HCT116 (cell line): ENCODE measurements at regions not wholly inside any gene's neighbourhood (a gene's known extent, or its start where the extent isn't known, plus 50 kb on each side); places are given as distances from the start of the nearest gene placed in this dataset.

Experiments
- ATAC-seq: fragments of 200-7000 bp; cut with Tn5 transposase; 2 replicates; pipeline ENCODE4 v1.9.1; 2020; ENCODE audit warnings: mild to moderate bottlenecking, moderate library complexity
- BruUV-seq: library from RNA; stranded (reverse); fragments of 400-500 nt; replicated peaks from 2 replicates; lab custom pipeline; 2021; lab: Mats Ljungman, UMichigan
- CTCF ChIA-PET: fragments of 300-600 bp; sonication (Branson Sonifier 250); formaldehyde crosslinking; loops from one replicate; lab custom pipeline; 2021; ENCODE audit warnings: antibody characterized with exemption; lab: Charles Lee
- POLR2A ChIA-PET: fragments of 300-600, 350-600 bp; sonication (Branson Sonifier 250); formaldehyde crosslinking; loops from one replicate; lab custom pipeline; 2021; ENCODE audit warnings: antibody characterized with exemption; lab: Charles Lee
- RAD21 ChIA-PET, 2 experiments: fragments of 300-600 bp; sonication (Branson Sonifier 250); formaldehyde crosslinking; loops; one replicate each; lab custom pipeline; 2023; ENCODE audit warnings: low total read pairs in 2 of 2; ENCODE audit not compliant: uncharacterized antibody in 2 of 2, unreplicated experiment in 2 of 2, low non-redundant PET in 1 of 2; lab: Charles Lee
- DNase-seq: peaks from one replicate; pipeline ENCODE4 v3.0.0-alpha.2; 2010; ENCODE audit warnings: low read depth, low spot score
- H2AFZ ChIP-seq: fragments of 200-600 bp; shearing (Covaris generic), sonication (generic); 2 replicates; pipeline ENCODE4 v1.6.1; 2017; ENCODE audit warnings: low read depth, mixed run types, mixed read lengths, antibody characterized with exemption, low read length; ENCODE audit not compliant: poor library complexity, severe bottlenecking
- H3K27ac ChIP-seq: 2 replicates; pipeline ENCODE4 v1.5.1; 2012; ENCODE audit warnings: low read depth, low read length
- H3K27me3 ChIP-seq: fragments of 200-600 bp; sonication (generic); 2 replicates; pipeline ENCODE4 v1.6.1; 2016; ENCODE audit warnings: mixed run types, low read length, mixed read lengths; ENCODE audit not compliant: insufficient read depth
- H3K36me3 ChIP-seq, 2 experiments: fragments of 200-500 bp in 1 of 2; fragments of 200-600 bp in 1 of 2; sonication (Bioruptor generic) in 1 of 2; sonication (generic) in 1 of 2; 2 replicates each; pipeline versions ENCODE4 v1.5.1 to v1.6.1; 2014 to 2016; ENCODE audit warnings: low read length in 2 of 2, inconsistent platforms in 1 of 2, mixed read lengths in 1 of 2, mixed run types in 1 of 2; ENCODE audit not compliant: insufficient read depth in 2 of 2, control insufficient read depth in 1 of 2
- H3K4me1 ChIP-seq, 2 experiments: fragments of 200-600 bp in 1 of 2; sonication (generic) in 1 of 2; 2 replicates each; pipeline versions ENCODE4 v1.5.1 to v1.6.1; 2012 to 2017; ENCODE audit warnings: low read length in 2 of 2, inconsistent platforms in 1 of 2, mild to moderate bottlenecking in 1 of 2, mixed read lengths in 1 of 2, mixed run types in 1 of 2, moderate library complexity in 1 of 2; ENCODE audit not compliant: insufficient read depth in 2 of 2, control insufficient read depth in 1 of 2
- H3K4me2 ChIP-seq: fragments of 200-600 bp; sonication (generic); 2 replicates; pipeline ENCODE4 v1.6.1; 2017; ENCODE audit warnings: mixed run types, low read length, mixed read lengths
- H3K4me3 ChIP-seq, 2 experiments: fragments of 200-600 bp in 1 of 2; sonication (generic) in 1 of 2; replicated peaks in 1 of 2; 2 replicates each; pipeline ENCODE4 v1.5.1; 2011 to 2016; ENCODE audit warnings: low read length in 2 of 2, control low read depth in 1 of 2, low read depth in 1 of 2, mild to moderate bottlenecking in 1 of 2, mixed read lengths in 1 of 2, mixed run types in 1 of 2
- H3K79me2 ChIP-seq: fragments of 200-600 bp; sonication (generic); 2 replicates; pipeline ENCODE4 v1.6.1; 2017; ENCODE audit warnings: mild to moderate bottlenecking, mixed run types, low read length, moderate library complexity, mixed read lengths; ENCODE audit not compliant: insufficient read depth
- H3K9ac ChIP-seq: fragments of 200-600 bp; sonication (generic); 2 replicates; pipeline ENCODE4 v1.6.1; 2016; ENCODE audit warnings: low read length, mixed read lengths
- H3K9me2 ChIP-seq: fragments of 200-600 bp; sonication (generic), shearing (Covaris generic); 2 replicates; pipeline ENCODE4 v1.6.1; 2017; ENCODE audit warnings: mixed run types, mild to moderate bottlenecking, moderate library complexity; ENCODE audit not compliant: insufficient read depth
- H3K9me3 ChIP-seq, 2 experiments: fragments of 200-500 bp in 1 of 2; fragments of 200-600 bp in 1 of 2; sonication (Bioruptor generic) in 1 of 2; sonication (generic) in 1 of 2; 2 replicates each; pipeline ENCODE4 v1.6.1; 2014 to 2017; ENCODE audit warnings: low read length in 2 of 2, mixed read lengths in 2 of 2, inconsistent platforms in 1 of 2, low read depth in 1 of 2, mild to moderate bottlenecking in 1 of 2, mixed run types in 1 of 2, moderate library complexity in 1 of 2; ENCODE audit not compliant: control insufficient read depth in 1 of 2, insufficient read depth in 1 of 2
- H4K20me1 ChIP-seq: fragments of 200-600 bp; sonication (generic), shearing (Covaris generic); 2 replicates; pipeline ENCODE4 v1.6.1; 2017; ENCODE audit warnings: mixed run types, mild to moderate bottlenecking, moderate library complexity; ENCODE audit not compliant: insufficient read depth
- CBX3 ChIP-seq: IDR thresholded peaks from 2 replicates; pipeline ENCODE4 v1.6.1; 2012; ENCODE audit warnings: low read depth
- ELF1 ChIP-seq: IDR thresholded peaks from 2 replicates; pipeline ENCODE4 v1.6.1; 2012; ENCODE audit warnings: low read depth, borderline replicate concordance
- EZH2 ChIP-seq: fragments of 200-600 bp; sonication (generic); IDR thresholded peaks from 2 replicates; pipeline ENCODE4 v1.6.1; 2017; ENCODE audit warnings: antibody characterized with exemption, mixed run types
- EZH2phosphoT487 ChIP-seq: fragments of 200-600 bp; IDR thresholded peaks from 2 replicates; pipeline ENCODE4 v1.6.1; 2018; ENCODE audit warnings: antibody characterized with exemption, borderline replicate concordance
- FOSL1 ChIP-seq: IDR thresholded peaks from 2 replicates; pipeline ENCODE4 v1.6.1; 2012; ENCODE audit warnings: low read depth
- JUND ChIP-seq: IDR thresholded peaks from 2 replicates; pipeline ENCODE4 v1.6.1; 2012
- POLR2AphosphoS5 ChIP-seq: IDR thresholded peaks from 2 replicates; pipeline ENCODE4 v1.6.1; 2011; ENCODE audit warnings: mild to moderate bottlenecking, low read depth, low read length, moderate library complexity
- RAD21 ChIP-seq: IDR thresholded peaks from 2 replicates; pipeline ENCODE4 v1.6.1; 2012; ENCODE audit warnings: low read depth, mild to moderate bottlenecking
- SIN3A ChIP-seq: IDR thresholded peaks from 2 replicates; pipeline ENCODE4 v1.6.1; 2012; ENCODE audit warnings: low read depth
- SP1 ChIP-seq: IDR thresholded peaks from 2 replicates; pipeline ENCODE4 v1.6.1; 2012; ENCODE audit warnings: low read depth
- SRF ChIP-seq: IDR thresholded peaks from 2 replicates; pipeline ENCODE4 v1.6.1; 2012; ENCODE audit warnings: low read depth
- TCF7L2 ChIP-seq: IDR thresholded peaks from 2 replicates; pipeline ENCODE4 v1.7.0; 2011; ENCODE audit warnings: borderline replicate concordance, inconsistent platforms; ENCODE audit not compliant: insufficient read depth, insufficient read length; ENCODE audit errors: extremely low read depth
- YY1 ChIP-seq: IDR thresholded peaks from 2 replicates; pipeline ENCODE4 v1.6.1; 2011; ENCODE audit warnings: low read length, low read depth, moderate library complexity, mild to moderate bottlenecking; ENCODE audit not compliant: insufficient replicate concordance; ENCODE audit errors: extremely low read depth
- ZFX ChIP-seq: fragments of 450-650 bp; IDR thresholded peaks from 2 replicates; pipeline ENCODE4 v1.6.1; 2017
- ZNF274 ChIP-seq: fragments of 200-500 bp; sonication (Bioruptor generic); IDR thresholded peaks from 2 replicates; pipeline ENCODE4 v1.6.1; 2014; ENCODE audit warnings: mild to moderate bottlenecking, low read depth, low read length, inconsistent platforms
- intact Hi-C: fragments of 100-400 bp; cut with micrococcal nuclease; formaldehyde crosslinking; loops from 2 replicates; pipeline ENCODE4 v1.10.0; 2022
- TF ChIP-seq, protein P1 (sequence below), 3 experiments: fragments of 200-600 bp in 1 of 3; sonication (generic) in 1 of 3; IDR thresholded peaks in 2 of 3; conservative IDR thresholded peaks in 1 of 3; 2 replicates each; pipeline ENCODE4 v1.5.1; 2012 to 2017; ENCODE audit warnings: low read depth in 2 of 3, low read length in 2 of 3, antibody characterized with exemption in 1 of 3, borderline replicate concordance in 1 of 3, control low read depth in 1 of 3, mild to moderate bottlenecking in 1 of 3, mixed read lengths in 1 of 3, mixed run types in 1 of 3, moderate library complexity in 1 of 3; ENCODE audit not compliant: insufficient read depth in 1 of 3
- TF ChIP-seq, protein P2 (sequence below): IDR thresholded peaks from 2 replicates; pipeline ENCODE4 v1.6.1; 2012
- TF ChIP-seq, protein P3 (sequence below): IDR thresholded peaks from 2 replicates; pipeline ENCODE4 v1.6.1; 2011; ENCODE audit warnings: mild to moderate bottlenecking, low read length, moderate library complexity; ENCODE audit not compliant: insufficient replicate concordance; ENCODE audit errors: extremely low read depth
- TF ChIP-seq, protein P4 (sequence below): IDR thresholded peaks from 2 replicates; pipeline ENCODE4 v1.6.1; 2012; ENCODE audit warnings: low read depth
- TF ChIP-seq, protein P5 (sequence below): IDR thresholded peaks from 2 replicates; pipeline ENCODE4 v1.6.1; 2012

DNA sequence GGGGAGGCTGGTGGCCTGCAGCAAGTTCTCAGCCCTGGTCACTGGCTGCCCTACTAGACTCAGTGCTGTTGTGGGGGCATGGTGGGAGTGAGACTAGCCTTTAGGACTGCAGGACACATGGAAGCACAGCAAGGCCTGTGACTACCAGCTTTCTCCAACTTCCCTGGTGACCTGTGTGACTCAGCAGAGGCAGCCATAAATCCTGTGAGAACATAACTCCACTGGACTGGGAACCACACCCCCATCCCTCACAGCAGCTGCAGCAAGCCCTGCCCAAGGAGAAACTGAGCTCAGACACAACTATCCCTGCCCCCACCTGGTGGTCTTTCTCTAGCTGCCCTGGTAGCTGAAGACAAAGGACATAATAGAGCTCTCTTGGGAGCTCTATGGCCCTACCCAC is 111.3 kb downstream of the DCLK3 start:
- H4K20me1 ChIP-seq = no peaks in the 10 kb centered on the region; the same call in 1 of the 2 replicates
- peaks cover 0 to 18% of the 10 kb centered on the region in 2 experiments; a peak in 2 of 4 replicates for H3K4me1 ChIP-seq
- no peak overlapping the region for H3K4me3 ChIP-seq
- peaks cover 9% of the 10 kb centered on the region; the same call in 1 of the 2 replicates for H3K27me3 ChIP-seq
- BruUV-seq = no TSS peak
- H3K36me3 ChIP-seq = no peaks in the 10 kb centered on the region
- no peak overlapping the region for H3K9ac ChIP-seq
- ATAC-seq = no peak
- intact Hi-C loops = no loop called here
- RAD21 ChIA-PET = no interaction called here
- H3K79me2 ChIP-seq = no peaks in the 10 kb centered on the region
- no peak overlapping the region for H2AFZ ChIP-seq
- no peak overlapping the region for H3K27ac ChIP-seq
- TF ChIP-seq RAD21 (no peak), ZFX (no peak), ELF1 (no peak), ZNF274 (no peak), SIN3A (no peak), POLR2AphosphoS5 (no peak), FOSL1 (no peak), TCF7L2 (no peak), YY1 (no peak), EZH2phosphoT487 (no peak), JUND (no peak), SP1 (no peak), EZH2 (no peak), SRF (no peak), CBX3 (no peak)
- TF ChIP-seq, protein P1, sequence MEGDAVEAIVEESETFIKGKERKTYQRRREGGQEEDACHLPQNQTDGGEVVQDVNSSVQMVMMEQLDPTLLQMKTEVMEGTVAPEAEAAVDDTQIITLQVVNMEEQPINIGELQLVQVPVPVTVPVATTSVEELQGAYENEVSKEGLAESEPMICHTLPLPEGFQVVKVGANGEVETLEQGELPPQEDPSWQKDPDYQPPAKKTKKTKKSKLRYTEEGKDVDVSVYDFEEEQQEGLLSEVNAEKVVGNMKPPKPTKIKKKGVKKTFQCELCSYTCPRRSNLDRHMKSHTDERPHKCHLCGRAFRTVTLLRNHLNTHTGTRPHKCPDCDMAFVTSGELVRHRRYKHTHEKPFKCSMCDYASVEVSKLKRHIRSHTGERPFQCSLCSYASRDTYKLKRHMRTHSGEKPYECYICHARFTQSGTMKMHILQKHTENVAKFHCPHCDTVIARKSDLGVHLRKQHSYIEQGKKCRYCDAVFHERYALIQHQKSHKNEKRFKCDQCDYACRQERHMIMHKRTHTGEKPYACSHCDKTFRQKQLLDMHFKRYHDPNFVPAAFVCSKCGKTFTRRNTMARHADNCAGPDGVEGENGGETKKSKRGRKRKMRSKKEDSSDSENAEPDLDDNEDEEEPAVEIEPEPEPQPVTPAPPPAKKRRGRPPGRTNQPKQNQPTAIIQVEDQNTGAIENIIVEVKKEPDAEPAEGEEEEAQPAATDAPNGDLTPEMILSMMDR (IDR thresholded peaks at IDR 0.05 in 2 of 3, conservative IDR thresholded peaks at IDR 0.05 in 1 of 3; ENCODE audit: borderline replicate concordance in 1 of 3, insufficient read depth in 1 of 3, low read depth in 2 of 3, low read length in 2 of 3) = no peak
- TF ChIP-seq, protein P2, sequence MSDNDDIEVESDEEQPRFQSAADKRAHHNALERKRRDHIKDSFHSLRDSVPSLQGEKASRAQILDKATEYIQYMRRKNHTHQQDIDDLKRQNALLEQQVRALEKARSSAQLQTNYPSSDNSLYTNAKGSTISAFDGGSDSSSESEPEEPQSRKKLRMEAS = no peak
- TF ChIP-seq, protein P3, sequence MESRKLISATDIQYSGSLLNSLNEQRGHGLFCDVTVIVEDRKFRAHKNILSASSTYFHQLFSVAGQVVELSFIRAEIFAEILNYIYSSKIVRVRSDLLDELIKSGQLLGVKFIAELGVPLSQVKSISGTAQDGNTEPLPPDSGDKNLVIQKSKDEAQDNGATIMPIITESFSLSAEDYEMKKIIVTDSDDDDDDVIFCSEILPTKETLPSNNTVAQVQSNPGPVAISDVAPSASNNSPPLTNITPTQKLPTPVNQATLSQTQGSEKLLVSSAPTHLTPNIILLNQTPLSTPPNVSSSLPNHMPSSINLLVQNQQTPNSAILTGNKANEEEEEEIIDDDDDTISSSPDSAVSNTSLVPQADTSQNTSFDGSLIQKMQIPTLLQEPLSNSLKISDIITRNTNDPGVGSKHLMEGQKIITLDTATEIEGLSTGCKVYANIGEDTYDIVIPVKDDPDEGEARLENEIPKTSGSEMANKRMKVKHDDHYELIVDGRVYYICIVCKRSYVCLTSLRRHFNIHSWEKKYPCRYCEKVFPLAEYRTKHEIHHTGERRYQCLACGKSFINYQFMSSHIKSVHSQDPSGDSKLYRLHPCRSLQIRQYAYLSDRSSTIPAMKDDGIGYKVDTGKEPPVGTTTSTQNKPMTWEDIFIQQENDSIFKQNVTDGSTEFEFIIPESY = no peak
- TF ChIP-seq, protein P4, sequence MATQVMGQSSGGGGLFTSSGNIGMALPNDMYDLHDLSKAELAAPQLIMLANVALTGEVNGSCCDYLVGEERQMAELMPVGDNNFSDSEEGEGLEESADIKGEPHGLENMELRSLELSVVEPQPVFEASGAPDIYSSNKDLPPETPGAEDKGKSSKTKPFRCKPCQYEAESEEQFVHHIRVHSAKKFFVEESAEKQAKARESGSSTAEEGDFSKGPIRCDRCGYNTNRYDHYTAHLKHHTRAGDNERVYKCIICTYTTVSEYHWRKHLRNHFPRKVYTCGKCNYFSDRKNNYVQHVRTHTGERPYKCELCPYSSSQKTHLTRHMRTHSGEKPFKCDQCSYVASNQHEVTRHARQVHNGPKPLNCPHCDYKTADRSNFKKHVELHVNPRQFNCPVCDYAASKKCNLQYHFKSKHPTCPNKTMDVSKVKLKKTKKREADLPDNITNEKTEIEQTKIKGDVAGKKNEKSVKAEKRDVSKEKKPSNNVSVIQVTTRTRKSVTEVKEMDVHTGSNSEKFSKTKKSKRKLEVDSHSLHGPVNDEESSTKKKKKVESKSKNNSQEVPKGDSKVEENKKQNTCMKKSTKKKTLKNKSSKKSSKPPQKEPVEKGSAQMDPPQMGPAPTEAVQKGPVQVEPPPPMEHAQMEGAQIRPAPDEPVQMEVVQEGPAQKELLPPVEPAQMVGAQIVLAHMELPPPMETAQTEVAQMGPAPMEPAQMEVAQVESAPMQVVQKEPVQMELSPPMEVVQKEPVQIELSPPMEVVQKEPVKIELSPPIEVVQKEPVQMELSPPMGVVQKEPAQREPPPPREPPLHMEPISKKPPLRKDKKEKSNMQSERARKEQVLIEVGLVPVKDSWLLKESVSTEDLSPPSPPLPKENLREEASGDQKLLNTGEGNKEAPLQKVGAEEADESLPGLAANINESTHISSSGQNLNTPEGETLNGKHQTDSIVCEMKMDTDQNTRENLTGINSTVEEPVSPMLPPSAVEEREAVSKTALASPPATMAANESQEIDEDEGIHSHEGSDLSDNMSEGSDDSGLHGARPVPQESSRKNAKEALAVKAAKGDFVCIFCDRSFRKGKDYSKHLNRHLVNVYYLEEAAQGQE = no peak
- TF ChIP-seq, protein P5, sequence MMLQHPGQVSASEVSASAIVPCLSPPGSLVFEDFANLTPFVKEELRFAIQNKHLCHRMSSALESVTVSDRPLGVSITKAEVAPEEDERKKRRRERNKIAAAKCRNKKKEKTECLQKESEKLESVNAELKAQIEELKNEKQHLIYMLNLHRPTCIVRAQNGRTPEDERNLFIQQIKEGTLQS = no peak
- TF ChIP-seq, all 23 proteins: peak for 0
- CTCF ChIA-PET = no interaction called here
- POLR2A ChIA-PET = no interaction called here
- Histone ChIP-seq H3K4me2 (no peak overlapping the region), H3K9me3 (no peaks in the 10 kb centered on the region), H3K9me2 (no peaks in the 10 kb centered on the region)
- no peak for DNase-seq
